ENCODE measurements at regions not wholly inside any gene's neighbourhood (a gene's known extent, or its start where the extent isn't known, plus 50 kb on each side); places are given as distances from the start of the nearest gene placed in this dataset.

GRCh38 chr3:109882144-109882543, 544.8 kb upstream of the DPPA4 start (continued):
- TF ChIP-seq TSHZ1 (CRISPR knock-in tag; IDR thresholded peaks at IDR 0.05) (no peak), MIER1 (IDR thresholded peaks at IDR 0.05; ENCODE audit: low read depth) (no peak), HDAC2 (IDR thresholded peaks at IDR 0.05) (no peak), KDM5B (IDR thresholded peaks at IDR 0.05; ENCODE audit: insufficient replicate concordance, low read depth, low read length) (no peak), ZBTB7A (IDR thresholded peaks at IDR 0.05; ENCODE audit: borderline replicate concordance, control insufficient read depth, low read depth, low read length) (no peak)
- TF ChIP-seq, protein P1, sequence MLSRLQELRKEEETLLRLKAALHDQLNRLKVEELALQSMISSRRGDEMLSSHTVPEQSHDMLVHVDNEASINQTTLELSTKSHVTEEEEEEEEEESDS (CRISPR knock-in tag; IDR thresholded peaks at IDR 0.05) = no peak

DNA sequence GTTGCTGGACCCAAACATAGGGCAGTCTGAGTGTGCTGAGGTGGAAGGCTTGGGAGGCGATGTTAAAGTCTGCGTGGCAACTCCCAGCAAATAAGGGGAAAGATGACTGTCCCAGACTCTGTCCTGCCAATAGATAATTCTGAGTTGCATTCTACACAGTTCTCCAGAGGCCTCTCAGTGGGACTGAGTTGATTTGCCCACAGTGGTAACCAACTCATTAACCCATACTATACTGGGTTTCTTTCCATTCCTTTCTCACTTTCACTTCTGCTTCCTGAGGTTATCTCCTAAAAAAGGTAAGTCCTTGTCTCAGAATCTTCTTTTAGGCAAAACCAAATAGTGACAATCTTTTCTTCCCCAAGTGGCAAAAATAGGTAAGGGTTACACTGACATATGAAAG, 549.9 kb upstream of the DPPA4 start:
- Histone ChIP-seq H3K27ac (ENCODE audit: extremely low read depth, low read depth, low read length) (no peak overlapping the region), H3K9ac (ENCODE audit: insufficient read depth in 1 of 2, low read depth in 2 of 2, low read length in 2 of 2) (no peak overlapping the region), H3K9me3 (replicated peaks; ENCODE audit: control insufficient read depth, insufficient read depth, low read depth, low read length) (no peaks in the 10 kb centered on the region), H3K79me2 (ENCODE audit: control insufficient read depth, insufficient read depth, low read length) (no peaks in the 10 kb centered on the region), H3K4me3 (no peak overlapping the region), H3K9me1 (ENCODE audit: control insufficient read depth, insufficient read depth, low read length) (no peaks in the 10 kb centered on the region), H4K20me1 (replicated peaks; ENCODE audit: control insufficient read depth, insufficient read depth, low read length) (no peaks in the 10 kb centered on the region), H3K27me3 (ENCODE audit: control insufficient read depth in 2 of 2, insufficient read depth in 2 of 2, low read length in 2 of 2) (no peaks in the 10 kb centered on the region), H2AFZ (ENCODE audit: low read depth, low read length) (no peak overlapping the region), H3K4me2 (ENCODE audit: insufficient read depth, low read length) (no peak overlapping the region), H3K4me1 (replicated peaks in 1 of 2; ENCODE audit: control insufficient read depth in 2 of 2, insufficient read depth in 2 of 2, low read length in 2 of 2) (no peaks in the 10 kb centered on the region), H3K36me3 (ENCODE audit: control insufficient read depth, insufficient read depth, low read length) (no peaks in the 10 kb centered on the region)
- FAIRE-seq (no peak), DNase-seq (ENCODE audit: extremely low read depth in 1 of 4, low spot score in 3 of 4) (no peak), ATAC-seq (no peak)
- ChIA-PET CTCF (ENCODE audit: low intra/inter-chr PET ratio) (no interaction called here), POLR2A (no interaction called here)
- 0% methylated on average over 1 of the region's 2 CpGs for WGBS (ENCODE audit: insufficient coverage, low coverage, missing lambda C conversion rate)
- intact Hi-C loops (cut with micrococcal nuclease) (no loop called here), in situ Hi-C loops (cut with MboI) (no loop called here)
- no TSS peak for BruUV-seq (replicated peaks)
- TF ChIP-seq KHSRP (IDR thresholded peaks at IDR 0.05) = no peak
- no peak for TF ChIP-seq ZNF584 (CRISPR knock-in tag; IDR thresholded peaks at IDR 0.05; ENCODE audit: low read depth)
- no peak for TF ChIP-seq ZNF124 (CRISPR knock-in tag; IDR thresholded peaks at IDR 0.05)
- no peak for TF ChIP-seq E2F6 (IDR thresholded peaks at IDR 0.05; ENCODE audit: borderline replicate concordance in 1 of 2, extremely low read depth in 1 of 2, insufficient read depth in 1 of 2, insufficient read length in 1 of 2, low read depth in 1 of 2, low read length in 1 of 2, poor library complexity in 1 of 2, severe bottlenecking in 1 of 2)
- no peak for TF ChIP-seq CSDE1 (IDR thresholded peaks at IDR 0.05)
- TF ChIP-seq E2F5 (CRISPR knock-in tag; IDR thresholded peaks at IDR 0.05) = no peak
- TF ChIP-seq ZNF212 (CRISPR knock-in tag; IDR thresholded peaks at IDR 0.05) = no peak
- TF ChIP-seq IRF1 (CRISPR knock-in tag; IDR thresholded peaks at IDR 0.05; ENCODE audit: borderline replicate concordance) = no peak

Measured in K562 (cell line).